MM.1S (cell line): ENCODE measurements at regions not wholly inside any gene's neighbourhood (a gene's known extent, or its start where the extent isn't known, plus 50 kb on each side); places are given as distances from the start of the nearest gene placed in this dataset.

Experiments used
- EZH2 ChIP-seq: fragments of 300-600 bp; sonication (generic); optimal IDR thresholded peaks from 2 replicates; pipeline ENCODE3; 2017; ENCODE audit warnings: low read depth, mild to moderate bottlenecking, antibody characterized with exemption, low read length, mixed read lengths
- EZH2phosphoT487 ChIP-seq: fragments of 300-600 bp; sonication (generic); IDR thresholded peaks from 2 replicates; pipeline ENCODE4 v1.6.1; 2018; ENCODE audit warnings: antibody characterized with exemption, low read length
- TF ChIP-seq, protein P1 (sequence below): fragments of 300-600 bp; sonication (generic); IDR thresholded peaks from 2 replicates; pipeline ENCODE4 v1.5.1; 2016; ENCODE audit warnings: antibody characterized with exemption, low read length, mixed read lengths

DNA sequence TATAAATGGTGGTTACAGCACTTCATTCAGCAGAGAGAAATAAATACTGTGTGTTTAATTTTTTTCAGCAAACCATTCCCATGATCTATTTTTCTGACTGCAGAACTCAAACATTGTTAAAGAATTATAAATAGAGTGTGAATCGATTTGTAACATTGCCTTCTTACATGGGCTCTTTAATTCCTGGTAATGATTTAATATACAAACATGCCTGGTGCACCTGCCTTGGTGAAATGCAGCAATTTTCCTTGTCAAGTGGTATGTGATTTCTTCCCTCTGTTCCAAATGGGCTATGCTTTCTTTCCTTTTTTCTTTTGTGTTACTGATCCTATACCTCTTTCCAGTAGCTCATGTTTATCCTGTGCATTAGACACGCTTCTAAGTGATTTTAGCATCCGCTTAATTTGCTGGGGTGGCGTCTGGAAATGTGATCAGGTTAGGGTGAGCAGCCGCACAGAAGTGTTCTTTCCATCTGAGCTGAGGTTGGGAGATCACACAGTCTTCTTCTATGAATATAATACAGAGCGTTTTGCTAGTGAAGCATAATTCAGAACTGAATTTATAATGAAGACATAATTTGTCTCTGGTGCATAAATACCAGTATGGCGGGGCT, 94.3 kb upstream of the ITGB1 start:
- TF ChIP-seq, protein P1, sequence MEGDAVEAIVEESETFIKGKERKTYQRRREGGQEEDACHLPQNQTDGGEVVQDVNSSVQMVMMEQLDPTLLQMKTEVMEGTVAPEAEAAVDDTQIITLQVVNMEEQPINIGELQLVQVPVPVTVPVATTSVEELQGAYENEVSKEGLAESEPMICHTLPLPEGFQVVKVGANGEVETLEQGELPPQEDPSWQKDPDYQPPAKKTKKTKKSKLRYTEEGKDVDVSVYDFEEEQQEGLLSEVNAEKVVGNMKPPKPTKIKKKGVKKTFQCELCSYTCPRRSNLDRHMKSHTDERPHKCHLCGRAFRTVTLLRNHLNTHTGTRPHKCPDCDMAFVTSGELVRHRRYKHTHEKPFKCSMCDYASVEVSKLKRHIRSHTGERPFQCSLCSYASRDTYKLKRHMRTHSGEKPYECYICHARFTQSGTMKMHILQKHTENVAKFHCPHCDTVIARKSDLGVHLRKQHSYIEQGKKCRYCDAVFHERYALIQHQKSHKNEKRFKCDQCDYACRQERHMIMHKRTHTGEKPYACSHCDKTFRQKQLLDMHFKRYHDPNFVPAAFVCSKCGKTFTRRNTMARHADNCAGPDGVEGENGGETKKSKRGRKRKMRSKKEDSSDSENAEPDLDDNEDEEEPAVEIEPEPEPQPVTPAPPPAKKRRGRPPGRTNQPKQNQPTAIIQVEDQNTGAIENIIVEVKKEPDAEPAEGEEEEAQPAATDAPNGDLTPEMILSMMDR = no peak
- TF ChIP-seq EZH2 (no peak), EZH2phosphoT487 (no peak)
